ENCODE measurements at regions not wholly inside any gene's neighbourhood (a gene's known extent, or its start where the extent isn't known, plus 50 kb on each side); places are given as distances from the start of the nearest gene placed in this dataset.
A peak's percentile ranks its signal among the peaks of the same experiment; 100 is the strongest.

- ATAC-seq (replicated peaks) (no peak), DNase-seq (no peak)
- H3K4me3 Mint-ChIP-seq, result no peak overlapping the region
- no peaks in the 10 kb centered on the region for H3K9me3 Mint-ChIP-seq
- H3K27ac Mint-ChIP-seq, result peak overlapping the region in 1 of 2 donors; percentile 86
- no peaks in the 10 kb centered on the region for H3K27me3 Mint-ChIP-seq
- H3K4me1 Mint-ChIP-seq (ENCODE audit: low read depth in 2 of 2), result peaks cover 4 to 27% of the 10 kb centered on the region in 2 donors
- H3K36me3 Mint-ChIP-seq (ENCODE audit: insufficient read depth), result no peaks in the 10 kb centered on the region
Observed at GRCh38 chr2:37558623-37559022, 112.8 kb downstream of the CDC42EP3 start.

GRCh38 chr2:37560241-37560848 lies 111.1 kb downstream of the CDC42EP3 start:
- no peak overlapping the region for H3K4me3 Mint-ChIP-seq
- ATAC-seq (replicated peaks) (no peak), DNase-seq (no peak)
- H3K9me3 Mint-ChIP-seq, result no peaks in the 10 kb centered on the region
- H3K36me3 Mint-ChIP-seq (ENCODE audit: insufficient read depth), result no peaks in the 10 kb centered on the region
- peak overlapping the region in 1 of 2 donors; percentile 16 for H3K27ac Mint-ChIP-seq
- H3K4me1 Mint-ChIP-seq (ENCODE audit: low read depth in 2 of 2), result peaks cover 4 to 27% of the 10 kb centered on the region in 2 donors
- H3K27me3 Mint-ChIP-seq, result no peaks in the 10 kb centered on the region

GRCh38 chr2:37560863-37561614 lies 110.4 kb downstream of the CDC42EP3 start:
- Mint-ChIP-seq H3K4me3 (no peak overlapping the region), H3K36me3 (ENCODE audit: insufficient read depth) (no peaks in the 10 kb centered on the region), H3K4me1 (ENCODE audit: low read depth in 2 of 2) (peaks cover 4 to 27% of the 10 kb centered on the region in 2 donors), H3K9me3 (no peaks in the 10 kb centered on the region), H3K27me3 (no peaks in the 10 kb centered on the region), H3K27ac (no peak overlapping the region)
- DNase-seq, result no peak
- ATAC-seq (replicated peaks), result no peak

GRCh38 chr2:37561615-37562569 lies 109.5 kb downstream of the CDC42EP3 start:
- peaks cover 4 to 27% of the 10 kb centered on the region in 2 donors for H3K4me1 Mint-ChIP-seq (ENCODE audit: low read depth in 2 of 2)
- H3K27me3 Mint-ChIP-seq, result no peaks in the 10 kb centered on the region
- ATAC-seq (replicated peaks), result peak; percentile 42
- no peak overlapping the region for H3K4me3 Mint-ChIP-seq
- no peak for DNase-seq
- no peaks in the 10 kb centered on the region for H3K36me3 Mint-ChIP-seq (ENCODE audit: insufficient read depth)
- H3K9me3 Mint-ChIP-seq, result no peaks in the 10 kb centered on the region
- H3K27ac Mint-ChIP-seq, result peak overlapping the region in 1 of 2 donors; percentile 44

GRCh38 chr2:37563375-37564015 lies 107.9 kb downstream of the CDC42EP3 start:
- Mint-ChIP-seq H3K4me1 (ENCODE audit: low read depth in 2 of 2) (peaks cover 4 to 18% of the 10 kb centered on the region in 2 donors), H3K27me3 (no peaks in the 10 kb centered on the region), H3K4me3 (no peak overlapping the region), H3K9me3 (no peaks in the 10 kb centered on the region), H3K27ac (no peak overlapping the region), H3K36me3 (ENCODE audit: insufficient read depth) (no peaks in the 10 kb centered on the region)
- ATAC-seq (replicated peaks) (no peak), DNase-seq (no peak)

GRCh38 chr2:37564356-37564755 lies 107.1 kb downstream of the CDC42EP3 start:
- Mint-ChIP-seq H3K4me3 (no peak overlapping the region), H3K4me1 (ENCODE audit: low read depth in 2 of 2) (peaks cover 5 to 19% of the 10 kb centered on the region in 2 donors), H3K27me3 (no peaks in the 10 kb centered on the region), H3K9me3 (no peaks in the 10 kb centered on the region), H3K27ac (no peak overlapping the region), H3K36me3 (ENCODE audit: insufficient read depth) (no peaks in the 10 kb centered on the region)
- DNase-seq (no peak), ATAC-seq (replicated peaks) (no peak)

- Mint-ChIP-seq H3K36me3 (ENCODE audit: insufficient read depth) (no peaks in the 10 kb centered on the region), H3K27ac (no peak overlapping the region), H3K4me3 (no peak overlapping the region), H3K9me3 (no peaks in the 10 kb centered on the region), H3K27me3 (no peaks in the 10 kb centered on the region), H3K4me1 (ENCODE audit: low read depth in 2 of 2) (peaks cover 7 to 8% of the 10 kb centered on the region in 2 donors)
- no peak for DNase-seq
- ATAC-seq (replicated peaks), result no peak
Observed at GRCh38 chr2:37566517-37566981, 104.9 kb downstream of the CDC42EP3 start.

GRCh38 chr2:37568565-37568964 lies 102.9 kb downstream of the CDC42EP3 start:
- Mint-ChIP-seq H3K9me3 (no peaks in the 10 kb centered on the region), H3K4me1 (ENCODE audit: low read depth in 2 of 2) (peaks cover 7 to 8% of the 10 kb centered on the region in 2 donors), H3K27me3 (no peaks in the 10 kb centered on the region), H3K4me3 (peak overlapping the region in 1 of 2 donors; percentile 44), H3K27ac (peak overlapping the region; percentile 86 to 87), H3K36me3 (ENCODE audit: insufficient read depth) (no peaks in the 10 kb centered on the region)
- ATAC-seq (replicated peaks), result peak; percentile 70
- DNase-seq, result peak in 1 of 3 experiments; percentile 15

- H3K27me3 Mint-ChIP-seq, result no peaks in the 10 kb centered on the region
- H3K4me3 Mint-ChIP-seq, result no peak overlapping the region
- H3K9me3 Mint-ChIP-seq, result no peaks in the 10 kb centered on the region
- ATAC-seq (replicated peaks) (no peak), DNase-seq (no peak)
- H3K27ac Mint-ChIP-seq, result peak overlapping the region; percentile 86 to 87
- H3K36me3 Mint-ChIP-seq (ENCODE audit: insufficient read depth), result no peaks in the 10 kb centered on the region
- H3K4me1 Mint-ChIP-seq (ENCODE audit: low read depth in 2 of 2), result peaks cover 11% of the 10 kb centered on the region in 2 donors
Observed at GRCh38 chr2:37569131-37569823, 102.2 kb downstream of the CDC42EP3 start.

GRCh38 chr2:37569986-37570679 lies 101.3 kb downstream of the CDC42EP3 start:
- Mint-ChIP-seq H3K36me3 (ENCODE audit: insufficient read depth) (no peaks in the 10 kb centered on the region), H3K9me3 (no peaks in the 10 kb centered on the region), H3K4me3 (no peak overlapping the region), H3K27ac (no peak overlapping the region), H3K4me1 (ENCODE audit: low read depth in 2 of 2) (peaks cover 11 to 12% of the 10 kb centered on the region in 2 donors), H3K27me3 (no peaks in the 10 kb centered on the region)
- DNase-seq (no peak), ATAC-seq (replicated peaks) (no peak)

GRCh38 chr2:37570773-37571586 lies 100.5 kb downstream of the CDC42EP3 start:
- DNase-seq, result no peak
- Mint-ChIP-seq H3K27me3 (no peaks in the 10 kb centered on the region), H3K9me3 (no peaks in the 10 kb centered on the region), H3K36me3 (ENCODE audit: insufficient read depth) (no peaks in the 10 kb centered on the region), H3K27ac (peak overlapping the region in 1 of 2 donors; percentile 4), H3K4me3 (no peak overlapping the region), H3K4me1 (ENCODE audit: low read depth in 2 of 2) (peaks cover 11 to 12% of the 10 kb centered on the region in 2 donors)
- peak; percentile 14 for ATAC-seq (replicated peaks)
